ENCODE measurements at regions not wholly inside any gene's neighbourhood (a gene's known extent, or its start where the extent isn't known, plus 50 kb on each side); places are given as distances from the start of the nearest gene placed in this dataset.

DNA sequence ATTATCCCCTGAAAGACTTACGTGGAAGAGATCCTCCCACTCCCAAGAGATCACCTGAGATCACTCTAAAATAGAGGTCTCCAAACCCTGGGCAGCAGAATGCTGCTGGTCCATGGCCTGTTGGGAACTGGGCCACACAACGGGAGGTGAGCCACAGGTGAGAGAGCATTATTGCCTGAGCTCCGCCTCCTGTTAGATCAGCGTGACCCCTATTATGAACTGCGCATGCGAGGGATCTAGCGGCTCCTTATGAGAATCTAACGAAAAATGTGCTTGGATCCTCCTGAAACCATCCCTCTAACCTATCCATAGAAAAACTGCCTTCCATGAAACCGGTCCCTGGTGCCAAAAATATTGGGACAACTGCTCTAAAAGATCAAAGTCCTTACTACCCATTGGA lies 1057.4 kb downstream of the EPHA7 start:
- H3K4me2 ChIP-seq (ENCODE audit: control insufficient read depth, extremely low read depth, insufficient read depth, low read depth, low read length): no peak overlapping the region
- FAIRE-seq (no peak), DNase-seq (ENCODE audit: low read depth, low spot score) (no peak)
- H3K4me1 ChIP-seq (ENCODE audit: control insufficient read depth, extremely low read depth, insufficient read depth, low read length): no peaks in the 10 kb centered on the region
- no peak overlapping the region for H3K27ac ChIP-seq (ENCODE audit: control insufficient read depth, insufficient read depth, low read length)
- no peaks in the 10 kb centered on the region for H3K36me3 ChIP-seq (ENCODE audit: control insufficient read depth in 2 of 2, extremely low read depth in 1 of 2, insufficient read depth in 2 of 2, low read length in 2 of 2)
- H3K27me3 ChIP-seq (ENCODE audit: control insufficient read depth, extremely low read depth, insufficient read depth, low read length): no peaks in the 10 kb centered on the region
- H3K9me3 ChIP-seq (ENCODE audit: control insufficient read depth, low read depth, low read length): no peaks in the 10 kb centered on the region
- H2AFZ ChIP-seq (ENCODE audit: control insufficient read depth, low read length): no peak overlapping the region
- H3K9ac ChIP-seq (ENCODE audit: control insufficient read depth, extremely low read depth, insufficient read depth, low read length): no peak overlapping the region
- no peaks in the 10 kb centered on the region for H3K9me1 ChIP-seq (ENCODE audit: control insufficient read depth, extremely low read depth, insufficient read depth, low read length)
- no peaks in the 10 kb centered on the region for H4K20me1 ChIP-seq (ENCODE audit: control insufficient read depth, extremely low read depth, insufficient read depth, low read length)
- TF ChIP-seq, protein P1, sequence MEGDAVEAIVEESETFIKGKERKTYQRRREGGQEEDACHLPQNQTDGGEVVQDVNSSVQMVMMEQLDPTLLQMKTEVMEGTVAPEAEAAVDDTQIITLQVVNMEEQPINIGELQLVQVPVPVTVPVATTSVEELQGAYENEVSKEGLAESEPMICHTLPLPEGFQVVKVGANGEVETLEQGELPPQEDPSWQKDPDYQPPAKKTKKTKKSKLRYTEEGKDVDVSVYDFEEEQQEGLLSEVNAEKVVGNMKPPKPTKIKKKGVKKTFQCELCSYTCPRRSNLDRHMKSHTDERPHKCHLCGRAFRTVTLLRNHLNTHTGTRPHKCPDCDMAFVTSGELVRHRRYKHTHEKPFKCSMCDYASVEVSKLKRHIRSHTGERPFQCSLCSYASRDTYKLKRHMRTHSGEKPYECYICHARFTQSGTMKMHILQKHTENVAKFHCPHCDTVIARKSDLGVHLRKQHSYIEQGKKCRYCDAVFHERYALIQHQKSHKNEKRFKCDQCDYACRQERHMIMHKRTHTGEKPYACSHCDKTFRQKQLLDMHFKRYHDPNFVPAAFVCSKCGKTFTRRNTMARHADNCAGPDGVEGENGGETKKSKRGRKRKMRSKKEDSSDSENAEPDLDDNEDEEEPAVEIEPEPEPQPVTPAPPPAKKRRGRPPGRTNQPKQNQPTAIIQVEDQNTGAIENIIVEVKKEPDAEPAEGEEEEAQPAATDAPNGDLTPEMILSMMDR (optimal IDR thresholded peaks at IDR 0.05 in 1 of 3, IDR thresholded peaks at IDR 0.05 in 1 of 3, conservative IDR thresholded peaks at IDR 0.05 in 1 of 3; ENCODE audit: extremely low read depth in 1 of 3, insufficient read depth in 2 of 3, low read length in 3 of 3): no peak
- TF ChIP-seq EZH2 (IDR thresholded peaks at IDR 0.05; ENCODE audit: low read length): no peak
- no peaks in the 10 kb centered on the region for H3K79me2 ChIP-seq (ENCODE audit: control insufficient read depth, insufficient read depth, low read length)
- H3K4me3 ChIP-seq (ENCODE audit: control insufficient read depth in 2 of 3, extremely low read depth in 1 of 3, insufficient read depth in 2 of 3, low read depth in 1 of 3, low read length in 3 of 3): no peak overlapping the region
- dilution Hi-C loops (cut with MboI; ENCODE audit: extremely low pct_ligation_motif_present, low sequenced_read_pairs): no loop called here

DNA sequence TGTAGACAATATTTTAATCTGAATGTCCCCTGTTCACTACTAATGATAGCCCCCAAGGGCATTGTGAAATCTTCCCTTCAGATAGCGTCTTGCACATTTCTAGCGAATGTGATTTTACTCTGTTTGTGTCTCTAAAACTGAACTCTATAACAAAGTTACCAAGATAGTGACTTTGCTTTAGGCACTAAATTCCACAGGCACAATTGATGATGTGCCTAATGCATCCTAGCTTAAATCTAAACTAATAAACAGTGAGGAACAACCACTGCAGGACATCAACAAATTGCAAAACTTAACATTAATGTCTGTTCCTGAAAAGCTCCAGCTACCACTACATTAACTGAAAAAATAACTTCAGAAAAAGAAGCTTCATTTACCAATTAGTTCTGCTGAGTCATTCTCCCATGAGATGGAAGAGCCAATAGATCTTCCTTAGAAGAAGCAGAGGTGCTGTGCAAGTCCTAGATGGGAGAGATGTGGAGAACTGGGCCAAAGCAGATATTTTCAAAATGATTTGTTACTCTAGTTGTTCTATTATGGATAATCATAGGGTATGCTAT lies 1065.0 kb downstream of the EPHA7 start:
- Histone ChIP-seq H3K4me2 (ENCODE audit: control insufficient read depth, extremely low read depth, insufficient read depth, low read depth, low read length) (no peak overlapping the region), H3K36me3 (ENCODE audit: control insufficient read depth in 2 of 2, extremely low read depth in 1 of 2, insufficient read depth in 2 of 2, low read length in 2 of 2) (no peaks in the 10 kb centered on the region), H4K20me1 (ENCODE audit: control insufficient read depth, extremely low read depth, insufficient read depth, low read length) (no peaks in the 10 kb centered on the region), H3K79me2 (ENCODE audit: control insufficient read depth, insufficient read depth, low read length) (no peaks in the 10 kb centered on the region), H3K27me3 (ENCODE audit: control insufficient read depth, extremely low read depth, insufficient read depth, low read length) (no peaks in the 10 kb centered on the region), H3K4me1 (ENCODE audit: control insufficient read depth, extremely low read depth, insufficient read depth, low read length) (no peaks in the 10 kb centered on the region), H3K9me1 (ENCODE audit: control insufficient read depth, extremely low read depth, insufficient read depth, low read length) (no peaks in the 10 kb centered on the region), H3K27ac (ENCODE audit: control insufficient read depth, insufficient read depth, low read length) (no peak overlapping the region), H2AFZ (ENCODE audit: control insufficient read depth, low read length) (no peak overlapping the region), H3K9me3 (ENCODE audit: control insufficient read depth, low read depth, low read length) (no peaks in the 10 kb centered on the region), H3K9ac (ENCODE audit: control insufficient read depth, extremely low read depth, insufficient read depth, low read length) (no peak overlapping the region), H3K4me3 (ENCODE audit: control insufficient read depth in 2 of 3, extremely low read depth in 1 of 3, insufficient read depth in 2 of 3, low read depth in 1 of 3, low read length in 3 of 3) (no peak overlapping the region)
- dilution Hi-C loops (cut with MboI; ENCODE audit: extremely low pct_ligation_motif_present, low sequenced_read_pairs): no loop called here
- FAIRE-seq: no peak
- TF ChIP-seq, protein P1 (optimal IDR thresholded peaks at IDR 0.05 in 1 of 3, IDR thresholded peaks at IDR 0.05 in 1 of 3, conservative IDR thresholded peaks at IDR 0.05 in 1 of 3; ENCODE audit: extremely low read depth in 1 of 3, insufficient read depth in 2 of 3, low read length in 3 of 3): no peak
- TF ChIP-seq EZH2 (IDR thresholded peaks at IDR 0.05; ENCODE audit: low read length): no peak
- no peak for DNase-seq (ENCODE audit: low read depth, low spot score)

All from keratinocyte (primary cell).